HEK293 (cell line): ENCODE measurements at regions not wholly inside any gene's neighbourhood (a gene's known extent, or its start where the extent isn't known, plus 50 kb on each side); places are given as distances from the start of the nearest gene placed in this dataset.

ENCODE experiments used
- CTCF ChIA-PET: fragments of 350-600 bp; formaldehyde crosslinking; extraction: SDS; loops from one replicate; lab custom pipeline; 2021; ENCODE audit warnings: antibody characterized with exemption; lab: Yijun Ruan, JAX
- POLR2A ChIA-PET: fragments of 300-600 bp; formaldehyde crosslinking; extraction: SDS; loops from one replicate; lab custom pipeline; 2020; ENCODE audit warnings: antibody characterized with exemption, inconsistent platforms; lab: Yijun Ruan, JAX
- H3K27ac ChIP-seq: fragments of 200-500 bp; sonication (Bioruptor generic); 2 replicates; pipeline ENCODE4 v1.5.1; 2014; ENCODE audit warnings: low read depth, low read length, control low read depth, inconsistent platforms; ENCODE audit errors: extremely low read depth
- H3K36me3 ChIP-seq, 2 experiments: fragments of 200-500 bp in 1 of 2; sonication (Bioruptor generic) in 1 of 2; 1 replicate in 1 of 2; 2 replicates in 1 of 2; pipeline ENCODE4 v1.5.1; 2014 to 2017; ENCODE audit warnings: inconsistent platforms in 2 of 2, low read length in 2 of 2; ENCODE audit not compliant: control insufficient read depth in 2 of 2, insufficient read depth in 1 of 2
- H3K4me1 ChIP-seq: fragments of 200-500 bp; sonication (Bioruptor generic); 2 replicates; pipeline ENCODE4 v1.5.1; 2014; ENCODE audit warnings: mild to moderate bottlenecking, low read length, inconsistent platforms; ENCODE audit not compliant: control insufficient read depth, insufficient read depth
- H3K4me3 ChIP-seq: 2 replicates; pipeline ENCODE4 v1.5.1; 2011; ENCODE audit warnings: low read depth, mild to moderate bottlenecking, control low read depth, low read length, moderate library complexity
- H3K9me3 ChIP-seq: fragments of 200-500 bp; sonication (Bioruptor generic); 2 replicates; pipeline ENCODE4 v1.5.1; 2014; ENCODE audit warnings: low read depth, low read length, inconsistent platforms; ENCODE audit not compliant: control insufficient read depth, insufficient read depth
- GFI1B ChIP-seq: fragments of 450-650 bp; formaldehyde crosslinking; IDR thresholded peaks from 2 replicates; pipeline ENCODE4 v1.5.1; 2016; ENCODE audit warnings: missing biosample characterization, missing genetic modification characterization
- HOXA7 ChIP-seq: sonication (generic); formaldehyde crosslinking; IDR thresholded peaks from 2 replicates; pipeline ENCODE4 v1.8.1; 2022; ENCODE audit warnings: missing genetic modification reagents, borderline replicate concordance
- HOXC10 ChIP-seq: sonication (generic); formaldehyde crosslinking; IDR thresholded peaks from 2 replicates; pipeline ENCODE4 v1.8.1; 2023; ENCODE audit warnings: mild to moderate bottlenecking, missing genetic modification reagents
- IKZF3 ChIP-seq: fragments of 450-650 bp; IDR thresholded peaks from 2 replicates; pipeline ENCODE4 v1.5.0; 2018; ENCODE audit warnings: missing biosample characterization, mild to moderate bottlenecking, missing genetic modification characterization, moderate library complexity
- KLF17 ChIP-seq: fragments of 450-650 bp; formaldehyde crosslinking; IDR thresholded peaks from 2 replicates; pipeline ENCODE4 v1.5.1; 2016; ENCODE audit warnings: missing biosample characterization, missing genetic modification characterization
- KLF7 ChIP-seq: fragments of 450-650 bp; formaldehyde crosslinking; IDR thresholded peaks from 2 replicates; pipeline ENCODE4 v1.5.1; 2016; ENCODE audit warnings: missing biosample characterization, missing genetic modification characterization, borderline replicate concordance
- KLF9 ChIP-seq: fragments of 450-650 bp; formaldehyde crosslinking; IDR thresholded peaks from 2 replicates; pipeline ENCODE4 v1.5.1; 2016; ENCODE audit warnings: missing biosample characterization, missing genetic modification characterization, low read depth
- PRDM1 ChIP-seq: fragments of 450-650 bp; formaldehyde crosslinking; IDR thresholded peaks from 2 replicates; pipeline ENCODE4; 2016; ENCODE audit warnings: missing biosample characterization, missing genetic modification characterization
- REPIN1 ChIP-seq: fragments of 450-650 bp; formaldehyde crosslinking; IDR thresholded peaks from 2 replicates; pipeline ENCODE4 v1.5.1; 2017; ENCODE audit warnings: missing biosample characterization, missing genetic modification characterization, low read depth
- ZBTB17 ChIP-seq: fragments of 450-650 bp; formaldehyde crosslinking; IDR thresholded peaks from 2 replicates; pipeline ENCODE4 v1.5.1; 2016; ENCODE audit warnings: missing biosample characterization, missing genetic modification characterization
- ZEB2 ChIP-seq: fragments of 450-650 bp; formaldehyde crosslinking; IDR thresholded peaks from 2 replicates; pipeline ENCODE4 v1.5.1; 2016; ENCODE audit warnings: missing biosample characterization, missing genetic modification characterization
- ZNF114 ChIP-seq: fragments of 450-650 bp; formaldehyde crosslinking; IDR thresholded peaks from 2 replicates; pipeline ENCODE4 v1.5.0; 2017; ENCODE audit warnings: missing biosample characterization, missing genetic modification characterization
- ZNF140 ChIP-seq: fragments of 450-650 bp; formaldehyde crosslinking; IDR thresholded peaks from 2 replicates; pipeline ENCODE4 v1.5.1; 2016; ENCODE audit warnings: missing biosample characterization, missing genetic modification characterization
- ZNF155 ChIP-seq: fragments of 450-650 bp; formaldehyde crosslinking; IDR thresholded peaks from 2 replicates; pipeline ENCODE4 v1.5.1; 2016; ENCODE audit warnings: missing biosample characterization, missing genetic modification characterization
- ZNF175 ChIP-seq: fragments of 450-650 bp; formaldehyde crosslinking; IDR thresholded peaks from 2 replicates; pipeline ENCODE4 v1.5.1; 2016; ENCODE audit warnings: missing biosample characterization, missing genetic modification characterization
- ZNF239 ChIP-seq: fragments of 450-650 bp; formaldehyde crosslinking; IDR thresholded peaks from 2 replicates; pipeline ENCODE4 v1.5.1; 2016; ENCODE audit warnings: missing biosample characterization, missing genetic modification characterization
- ZNF248 ChIP-seq: fragments of 450-650 bp; formaldehyde crosslinking; IDR thresholded peaks from 2 replicates; pipeline ENCODE4 v1.5.1; 2017; ENCODE audit warnings: missing biosample characterization, missing genetic modification characterization
- ZNF362 ChIP-seq: fragments of 450-650 bp; formaldehyde crosslinking; IDR thresholded peaks from 2 replicates; pipeline ENCODE4 v1.5.1; 2016; ENCODE audit warnings: missing biosample characterization, missing genetic modification characterization
- ZNF596 ChIP-seq: fragments of 450-650 bp; IDR thresholded peaks from 2 replicates; pipeline ENCODE4 v1.5.0; 2018; ENCODE audit warnings: missing biosample characterization, mild to moderate bottlenecking, missing genetic modification characterization, moderate library complexity
- ZNF664 ChIP-seq: fragments of 450-650 bp; formaldehyde crosslinking; IDR thresholded peaks from 2 replicates; pipeline ENCODE4 v1.5.1; 2016; ENCODE audit warnings: missing biosample characterization, missing genetic modification characterization
- ZNF670 ChIP-seq: fragments of 450-650 bp; formaldehyde crosslinking; IDR thresholded peaks from 2 replicates; pipeline ENCODE4 v1.5.1; 2016; ENCODE audit warnings: missing biosample characterization, missing genetic modification characterization, low read depth
- ZNF776 ChIP-seq: fragments of 450-650 bp; formaldehyde crosslinking; IDR thresholded peaks from 2 replicates; pipeline ENCODE4 v1.5.0; 2017; ENCODE audit warnings: missing biosample characterization, missing genetic modification characterization, borderline replicate concordance
- ZSCAN23 ChIP-seq: fragments of 450-650 bp; formaldehyde crosslinking; IDR thresholded peaks from 2 replicates; pipeline ENCODE4 v1.5.1; 2016; ENCODE audit warnings: missing biosample characterization, missing genetic modification characterization
- ZXDB ChIP-seq: fragments of 450-650 bp; formaldehyde crosslinking; IDR thresholded peaks from 2 replicates; pipeline ENCODE4 v1.5.1; 2016; ENCODE audit warnings: missing biosample characterization, missing genetic modification characterization
- TF ChIP-seq, protein P1 (sequence below): fragments of 450-650 bp; formaldehyde crosslinking; IDR thresholded peaks from 2 replicates; pipeline ENCODE4 v1.5.1; 2016; ENCODE audit warnings: missing biosample characterization, missing genetic modification characterization, low read depth
- TF ChIP-seq, protein P2 (sequence below): fragments of 450-650 bp; formaldehyde crosslinking; IDR thresholded peaks from 2 replicates; pipeline ENCODE4 v1.5.1; 2016; ENCODE audit warnings: missing biosample characterization, missing genetic modification characterization
- TF ChIP-seq, protein P3 (sequence below): fragments of 450-650 bp; formaldehyde crosslinking; IDR thresholded peaks from 2 replicates; pipeline ENCODE4 v1.5.1; 2017; ENCODE audit warnings: missing biosample characterization, missing genetic modification characterization

- Histone ChIP-seq H3K27ac (no peak overlapping the region), H3K4me1 (no peaks in the 10 kb centered on the region), H3K36me3 (no peaks in the 10 kb centered on the region), H3K4me3 (no peak overlapping the region)
- TF ChIP-seq, protein P1, sequence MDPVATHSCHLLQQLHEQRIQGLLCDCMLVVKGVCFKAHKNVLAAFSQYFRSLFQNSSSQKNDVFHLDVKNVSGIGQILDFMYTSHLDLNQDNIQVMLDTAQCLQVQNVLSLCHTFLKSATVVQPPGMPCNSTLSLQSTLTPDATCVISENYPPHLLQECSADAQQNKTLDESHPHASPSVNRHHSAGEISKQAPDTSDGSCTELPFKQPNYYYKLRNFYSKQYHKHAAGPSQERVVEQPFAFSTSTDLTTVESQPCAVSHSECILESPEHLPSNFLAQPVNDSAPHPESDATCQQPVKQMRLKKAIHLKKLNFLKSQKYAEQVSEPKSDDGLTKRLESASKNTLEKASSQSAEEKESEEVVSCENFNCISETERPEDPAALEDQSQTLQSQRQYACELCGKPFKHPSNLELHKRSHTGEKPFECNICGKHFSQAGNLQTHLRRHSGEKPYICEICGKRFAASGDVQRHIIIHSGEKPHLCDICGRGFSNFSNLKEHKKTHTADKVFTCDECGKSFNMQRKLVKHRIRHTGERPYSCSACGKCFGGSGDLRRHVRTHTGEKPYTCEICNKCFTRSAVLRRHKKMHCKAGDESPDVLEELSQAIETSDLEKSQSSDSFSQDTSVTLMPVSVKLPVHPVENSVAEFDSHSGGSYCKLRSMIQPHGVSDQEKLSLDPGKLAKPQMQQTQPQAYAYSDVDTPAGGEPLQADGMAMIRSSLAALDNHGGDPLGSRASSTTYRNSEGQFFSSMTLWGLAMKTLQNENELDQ = no peak
- TF ChIP-seq GFI1B (no peak), ZNF114 (tag by site-specific recombination) (no peak), IKZF3 (tag by site-specific recombination) (no peak), ZXDB (no peak), ZNF670 (tag by site-specific recombination) (no peak), HOXA7 (CRISPR knock-in tag) (no peak), ZNF664 (tag by site-specific recombination) (no peak), ZNF175 (tag by site-specific recombination) (no peak), ZNF140 (tag by site-specific recombination) (no peak), PRDM1 (tag by site-specific recombination) (no peak), ZNF248 (tag by site-specific recombination) (no peak), ZSCAN23 (tag by site-specific recombination) (no peak), HOXC10 (CRISPR knock-in tag) (no peak), ZNF239 (tag by site-specific recombination) (no peak), KLF7 (no peak), ZNF596 (no peak)
- TF ChIP-seq, protein P2, sequence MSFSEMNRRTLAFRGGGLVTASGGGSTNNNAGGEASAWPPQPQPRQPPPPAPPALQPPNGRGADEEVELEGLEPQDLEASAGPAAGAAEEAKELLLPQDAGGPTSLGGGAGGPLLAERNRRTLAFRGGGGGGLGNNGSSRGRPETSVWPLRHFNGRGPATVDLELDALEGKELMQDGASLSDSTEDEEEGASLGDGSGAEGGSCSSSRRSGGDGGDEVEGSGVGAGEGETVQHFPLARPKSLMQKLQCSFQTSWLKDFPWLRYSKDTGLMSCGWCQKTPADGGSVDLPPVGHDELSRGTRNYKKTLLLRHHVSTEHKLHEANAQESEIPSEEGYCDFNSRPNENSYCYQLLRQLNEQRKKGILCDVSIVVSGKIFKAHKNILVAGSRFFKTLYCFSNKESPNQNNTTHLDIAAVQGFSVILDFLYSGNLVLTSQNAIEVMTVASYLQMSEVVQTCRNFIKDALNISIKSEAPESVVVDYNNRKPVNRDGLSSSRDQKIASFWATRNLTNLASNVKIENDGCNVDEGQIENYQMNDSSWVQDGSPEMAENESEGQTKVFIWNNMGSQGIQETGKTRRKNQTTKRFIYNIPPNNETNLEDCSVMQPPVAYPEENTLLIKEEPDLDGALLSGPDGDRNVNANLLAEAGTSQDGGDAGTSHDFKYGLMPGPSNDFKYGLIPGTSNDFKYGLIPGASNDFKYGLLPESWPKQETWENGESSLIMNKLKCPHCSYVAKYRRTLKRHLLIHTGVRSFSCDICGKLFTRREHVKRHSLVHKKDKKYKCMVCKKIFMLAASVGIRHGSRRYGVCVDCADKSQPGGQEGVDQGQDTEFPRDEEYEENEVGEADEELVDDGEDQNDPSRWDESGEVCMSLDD = no peak
- TF ChIP-seq, all 188 proteins: peak for 0
- POLR2A ChIA-PET = no interaction called here
- CTCF ChIA-PET = no interaction called here
- H3K9me3 ChIP-seq = no peaks in the 10 kb centered on the region
Observed at GRCh38 chr18:71598374-71598773, 945.8 kb downstream of the CBLN2 start.

GRCh38 chr18:71597219-71597618 lies 946.9 kb downstream of the CBLN2 start:
- H3K4me1 ChIP-seq = no peaks in the 10 kb centered on the region
- CTCF ChIA-PET = no interaction called here
- no peak overlapping the region for H3K27ac ChIP-seq
- POLR2A ChIA-PET = no interaction called here
- H3K9me3 ChIP-seq = no peaks in the 10 kb centered on the region
- no peak overlapping the region for H3K4me3 ChIP-seq
- TF ChIP-seq ZNF362 (tag by site-specific recombination) (no peak), ZEB2 (no peak), REPIN1 (tag by site-specific recombination) (no peak), ZBTB17 (tag by site-specific recombination) (no peak), ZNF155 (tag by site-specific recombination) (no peak), KLF17 (no peak), ZNF776 (no peak), KLF9 (tag by site-specific recombination) (no peak)
- TF ChIP-seq, protein P3, sequence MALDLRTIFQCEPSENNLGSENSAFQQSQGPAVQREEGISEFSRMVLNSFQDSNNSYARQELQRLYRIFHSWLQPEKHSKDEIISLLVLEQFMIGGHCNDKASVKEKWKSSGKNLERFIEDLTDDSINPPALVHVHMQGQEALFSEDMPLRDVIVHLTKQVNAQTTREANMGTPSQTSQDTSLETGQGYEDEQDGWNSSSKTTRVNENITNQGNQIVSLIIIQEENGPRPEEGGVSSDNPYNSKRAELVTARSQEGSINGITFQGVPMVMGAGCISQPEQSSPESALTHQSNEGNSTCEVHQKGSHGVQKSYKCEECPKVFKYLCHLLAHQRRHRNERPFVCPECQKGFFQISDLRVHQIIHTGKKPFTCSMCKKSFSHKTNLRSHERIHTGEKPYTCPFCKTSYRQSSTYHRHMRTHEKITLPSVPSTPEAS (tag by site-specific recombination) = no peak
- no peaks in the 10 kb centered on the region for H3K36me3 ChIP-seq
